ENCODE measurements at regions not wholly inside any gene's neighbourhood (a gene's known extent, or its start where the extent isn't known, plus 50 kb on each side); places are given as distances from the start of the nearest gene placed in this dataset.

DNA sequence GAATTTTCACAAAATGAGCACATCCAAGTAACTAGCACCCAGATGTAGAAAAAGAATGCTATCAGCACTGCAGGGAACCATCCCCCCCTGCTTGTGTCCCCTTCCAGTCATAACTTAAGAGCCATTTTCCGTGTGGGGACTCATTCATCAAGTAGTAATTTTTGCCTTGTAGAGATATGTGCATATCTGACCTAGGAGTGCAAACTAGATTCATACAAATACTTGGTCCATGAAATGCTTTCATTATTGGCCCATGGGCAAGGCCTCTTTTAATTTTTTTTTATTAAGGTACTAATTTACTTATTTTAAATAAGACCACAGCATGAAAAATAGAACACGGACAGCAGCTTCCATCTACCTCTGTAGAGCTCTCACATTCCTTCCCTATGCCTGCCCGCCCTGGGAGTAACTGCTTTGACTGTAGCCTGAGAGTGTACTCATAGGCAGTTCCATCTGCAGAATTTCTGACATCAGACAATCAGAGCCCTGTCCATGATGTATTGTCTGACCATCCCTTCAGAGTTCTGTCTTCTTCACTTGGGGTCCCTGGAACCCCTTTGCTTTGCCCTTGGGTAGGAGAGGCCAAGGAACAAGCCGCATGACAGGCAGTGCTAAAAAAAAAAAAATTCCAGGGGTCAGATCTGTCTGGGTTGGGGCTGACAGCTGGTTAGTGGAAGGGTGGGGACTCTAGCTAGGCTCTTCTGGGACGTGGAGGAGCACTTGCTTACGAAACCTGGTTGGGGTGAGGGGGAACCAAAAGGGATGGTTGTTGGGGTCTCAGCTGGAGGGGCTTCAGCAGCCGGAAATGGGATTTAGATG, 131.7 kb downstream of the C12orf75 start:
- no peak for TF ChIP-seq FOXK2 (IDR thresholded peaks at IDR 0.05)
- TF ChIP-seq ZNF384 (IDR thresholded peaks at IDR 0.05), result no peak
- no peak for TF ChIP-seq FOXM1 (IDR thresholded peaks at IDR 0.05; ENCODE audit: borderline replicate concordance)
- TF ChIP-seq ARNT (IDR thresholded peaks at IDR 0.05), result no peak
- TF ChIP-seq FOXA1 (IDR thresholded peaks at IDR 0.05), result no peak
- TF ChIP-seq SP1 (IDR thresholded peaks at IDR 0.05), result no peak
- no peak for TF ChIP-seq HDGF (IDR thresholded peaks at IDR 0.05; ENCODE audit: borderline replicate concordance)
- no peak for TF ChIP-seq NFRKB (IDR thresholded peaks at IDR 0.05)
- no peak for TF ChIP-seq ELF4 (IDR thresholded peaks at IDR 0.05)
- no peak for TF ChIP-seq CTBP1 (IDR thresholded peaks at IDR 0.05; ENCODE audit: borderline replicate concordance)
- TF ChIP-seq, protein P1, sequence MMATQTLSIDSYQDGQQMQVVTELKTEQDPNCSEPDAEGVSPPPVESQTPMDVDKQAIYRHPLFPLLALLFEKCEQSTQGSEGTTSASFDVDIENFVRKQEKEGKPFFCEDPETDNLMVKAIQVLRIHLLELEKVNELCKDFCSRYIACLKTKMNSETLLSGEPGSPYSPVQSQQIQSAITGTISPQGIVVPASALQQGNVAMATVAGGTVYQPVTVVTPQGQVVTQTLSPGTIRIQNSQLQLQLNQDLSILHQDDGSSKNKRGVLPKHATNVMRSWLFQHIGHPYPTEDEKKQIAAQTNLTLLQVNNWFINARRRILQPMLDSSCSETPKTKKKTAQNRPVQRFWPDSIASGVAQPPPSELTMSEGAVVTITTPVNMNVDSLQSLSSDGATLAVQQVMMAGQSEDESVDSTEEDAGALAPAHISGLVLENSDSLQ (IDR thresholded peaks at IDR 0.05), result no peak
- no peak for TF ChIP-seq BHLHE40 (IDR thresholded peaks at IDR 0.05; ENCODE audit: borderline replicate concordance)
